Duodenal mucosa (tissue), 2 donors: ENCODE measurements at regions not wholly inside any gene's neighbourhood (a gene's known extent, or its start where the extent isn't known, plus 50 kb on each side); places are given as distances from the start of the nearest gene placed in this dataset.

ENCODE experiments used
- H3K27ac ChIP-seq: one replicate; pipeline ENCODE4 v1.7.0; 2013; ENCODE audit warnings: low read depth, low read length
- H3K27me3 ChIP-seq, 2 donors: one replicate each; pipeline ENCODE4 v1.7.0; 2013; ENCODE audit warnings: low read length in 2 of 2, control low read depth in 1 of 2; ENCODE audit not compliant: insufficient read depth in 2 of 2, control insufficient read depth in 1 of 2
- H3K36me3 ChIP-seq, 2 donors: one replicate each; pipeline ENCODE4 v1.7.0; 2013; ENCODE audit warnings: low read length in 2 of 2, control low read depth in 1 of 2; ENCODE audit not compliant: insufficient read depth in 2 of 2, control insufficient read depth in 1 of 2
- H3K4me1 ChIP-seq, 2 donors: one replicate each; pipeline ENCODE4 v1.7.0; 2013; ENCODE audit warnings: low read length in 2 of 2, control low read depth in 1 of 2; ENCODE audit not compliant: insufficient read depth in 2 of 2, control insufficient read depth in 1 of 2
- H3K4me3 ChIP-seq, 2 donors: one replicate each; pipeline ENCODE4 v1.7.0; 2013; ENCODE audit warnings: low read length in 2 of 2, low read depth in 1 of 2
- H3K9ac ChIP-seq, 2 donors: one replicate each; pipeline ENCODE4 v1.7.0; 2013; ENCODE audit warnings: low read length in 2 of 2, low read depth in 1 of 2
- H3K9me3 ChIP-seq, 2 donors: one replicate each; pipeline ENCODE4 v1.7.0; 2013; ENCODE audit warnings: low read length in 2 of 2, control low read depth in 1 of 2; ENCODE audit not compliant: control insufficient read depth in 1 of 2

- H3K4me3 ChIP-seq: no peak overlapping the region
- H3K9ac ChIP-seq: no peak overlapping the region
- H3K9me3 ChIP-seq: no peaks in the 10 kb centered on the region
- no peaks in the 10 kb centered on the region for H3K4me1 ChIP-seq
- H3K27me3 ChIP-seq: no peaks in the 10 kb centered on the region
- H3K27ac ChIP-seq: no peak overlapping the region
- H3K36me3 ChIP-seq: no peaks in the 10 kb centered on the region
Observed at GRCh38 chr10:25786161-25786560, 147.9 kb upstream of the MYO3A start.

- no peak overlapping the region for H3K9ac ChIP-seq
- H3K9me3 ChIP-seq: no peaks in the 10 kb centered on the region
- no peak overlapping the region for H3K27ac ChIP-seq
- H3K4me1 ChIP-seq: no peaks in the 10 kb centered on the region
- H3K4me3 ChIP-seq: no peak overlapping the region
- H3K27me3 ChIP-seq: no peaks in the 10 kb centered on the region
- no peaks in the 10 kb centered on the region for H3K36me3 ChIP-seq
Observed at GRCh38 chr10:25786899-25787298, 147.1 kb upstream of the MYO3A start.

- Histone ChIP-seq H3K27ac (no peak overlapping the region), H3K9me3 (peaks cover 0 to 5% of the 10 kb centered on the region in 2 donors), H3K27me3 (no peaks in the 10 kb centered on the region), H3K4me3 (no peak overlapping the region), H3K36me3 (no peaks in the 10 kb centered on the region), H3K9ac (no peak overlapping the region), H3K4me1 (no peaks in the 10 kb centered on the region)
Observed at GRCh38 chr10:25797888-25798429, 136.1 kb upstream of the MYO3A start.

- Histone ChIP-seq H3K9ac (no peak overlapping the region), H3K27ac (no peak overlapping the region), H3K4me1 (no peaks in the 10 kb centered on the region), H3K4me3 (no peak overlapping the region), H3K36me3 (no peaks in the 10 kb centered on the region), H3K9me3 (no peaks in the 10 kb centered on the region), H3K27me3 (no peaks in the 10 kb centered on the region)
Observed at GRCh38 chr10:25804505-25804904, 129.5 kb upstream of the MYO3A start.

- H3K27ac ChIP-seq: no peak overlapping the region
- H3K9me3 ChIP-seq: no peaks in the 10 kb centered on the region
- no peaks in the 10 kb centered on the region for H3K4me1 ChIP-seq
- H3K27me3 ChIP-seq: no peaks in the 10 kb centered on the region
- H3K4me3 ChIP-seq: no peak overlapping the region
- no peaks in the 10 kb centered on the region for H3K36me3 ChIP-seq
- H3K9ac ChIP-seq: no peak overlapping the region
Observed at GRCh38 chr10:25805986-25806385, 128.0 kb upstream of the MYO3A start.

GRCh38 chr10:25808372-25808771 is 125.7 kb upstream of the MYO3A start:
- no peak overlapping the region for H3K4me3 ChIP-seq
- H3K27ac ChIP-seq: no peak overlapping the region

GRCh38 chr10:25811052-25811685 is 122.9 kb upstream of the MYO3A start:
- Histone ChIP-seq H3K27me3 (no peaks in the 10 kb centered on the region), H3K4me3 (no peak overlapping the region), H3K4me1 (no peaks in the 10 kb centered on the region), H3K27ac (no peak overlapping the region), H3K36me3 (no peaks in the 10 kb centered on the region), H3K9ac (no peak overlapping the region), H3K9me3 (no peaks in the 10 kb centered on the region)

More at GRCh38 chr10:25808372-25808771, 125.7 kb upstream of the MYO3A start:
- Histone ChIP-seq H3K27me3 (no peaks in the 10 kb centered on the region), H3K4me1 (no peaks in the 10 kb centered on the region), H3K36me3 (no peaks in the 10 kb centered on the region), H3K9ac (no peak overlapping the region), H3K9me3 (no peaks in the 10 kb centered on the region)

GRCh38 chr10:25813511-25813910 is 120.5 kb upstream of the MYO3A start:
- no peaks in the 10 kb centered on the region for H3K9me3 ChIP-seq
- no peaks in the 10 kb centered on the region for H3K27me3 ChIP-seq
- H3K27ac ChIP-seq: no peak overlapping the region
- no peaks in the 10 kb centered on the region for H3K36me3 ChIP-seq
- H3K9ac ChIP-seq: no peak overlapping the region
- H3K4me1 ChIP-seq: no peaks in the 10 kb centered on the region
- no peak overlapping the region for H3K4me3 ChIP-seq

GRCh38 chr10:25815236-25815635 is 118.8 kb upstream of the MYO3A start:
- H3K4me3 ChIP-seq: no peak overlapping the region
- H3K9ac ChIP-seq: no peak overlapping the region
- H3K9me3 ChIP-seq: no peaks in the 10 kb centered on the region
- H3K4me1 ChIP-seq: no peaks in the 10 kb centered on the region
- H3K27me3 ChIP-seq: no peaks in the 10 kb centered on the region
- no peaks in the 10 kb centered on the region for H3K36me3 ChIP-seq
- no peak overlapping the region for H3K27ac ChIP-seq

GRCh38 chr10:25815999-25816768 is 117.8 kb upstream of the MYO3A start:
- H3K27ac ChIP-seq: no peak overlapping the region
- no peak overlapping the region for H3K4me3 ChIP-seq
- no peaks in the 10 kb centered on the region for H3K27me3 ChIP-seq
- H3K4me1 ChIP-seq: no peaks in the 10 kb centered on the region
- H3K9me3 ChIP-seq: no peaks in the 10 kb centered on the region
- H3K9ac ChIP-seq: no peak overlapping the region
- no peaks in the 10 kb centered on the region for H3K36me3 ChIP-seq
